Endothelial cell of umbilical vein (primary cell): ENCODE measurements at regions not wholly inside any gene's neighbourhood (a gene's known extent, or its start where the extent isn't known, plus 50 kb on each side); places are given as distances from the start of the nearest gene placed in this dataset.
"Not testable (repeated sequence)": the region's sequence is repeated elsewhere in the genome, so short reads cannot be mapped to it uniquely, and the experiment has no call there.

ENCODE experiments used
- BruUV-seq: library from RNA; stranded (reverse); fragments of 400-500 nt; replicated peaks from 2 replicates; lab custom pipeline; 2021; lab: Mats Ljungman, UMichigan
- CTCF ChIA-PET: fragments of 300-600, 350-600 bp; sonication (Branson Sonifier 250); formaldehyde crosslinking; loops from one replicate; lab custom pipeline; 2021; ENCODE audit warnings: antibody characterized with exemption, inconsistent platforms; lab: Charles Lee
- POLR2A ChIA-PET: fragments of 300-600, 350-600 bp; sonication (Branson Sonifier 250); formaldehyde crosslinking; loops from one replicate; lab custom pipeline; 2021; ENCODE audit warnings: antibody characterized with exemption, inconsistent platforms; lab: Charles Lee
- DNase-seq: peaks from one replicate; pipeline ENCODE4 v3.0.0-alpha.2; 2011; ENCODE audit warnings: low read depth, low spot score
- FAIRE-seq: peaks from 2 replicates; lab custom pipeline; 2011; peaks lifted over from hg19 to GRCh38; lab: Jason Lieb, UNC
- H2AFZ ChIP-seq: 2 replicates; pipeline ENCODE4 v1.6.0; 2012; ENCODE audit warnings: low read depth, low read length, control low read depth, inconsistent platforms
- H3K27ac ChIP-seq: 2 replicates; pipeline ENCODE4 v1.5.1; 2011; ENCODE audit warnings: low read depth, mild to moderate bottlenecking, control low read depth, low read length, moderate library complexity; ENCODE audit not compliant: insufficient read depth
- H3K27me3 ChIP-seq, 2 experiments: 2 replicates each; pipeline versions ENCODE4 v1.6.0 to v1.6.1; 2011; ENCODE audit warnings: low read length in 2 of 2, mixed read lengths in 1 of 2; ENCODE audit not compliant: control insufficient read depth in 2 of 2, insufficient read depth in 2 of 2
- H3K36me3 ChIP-seq, 2 experiments: 2 replicates in 1 of 2; 3 replicates in 1 of 2; pipeline ENCODE4 v1.5.1; 2011; ENCODE audit warnings: low read length in 2 of 2, mild to moderate bottlenecking in 1 of 2, moderate library complexity in 1 of 2; ENCODE audit not compliant: control insufficient read depth in 2 of 2, insufficient read depth in 2 of 2; ENCODE audit errors: extremely low read depth in 1 of 2
- H3K4me1 ChIP-seq: 3 replicates; pipeline ENCODE4 v1.5.1; 2011; ENCODE audit warnings: mild to moderate bottlenecking, low read length; ENCODE audit not compliant: control insufficient read depth, insufficient read depth; ENCODE audit errors: extremely low read depth
- H3K4me2 ChIP-seq: 2 replicates; pipeline ENCODE4 v1.6.1; 2011; ENCODE audit warnings: low read length, control low read depth, mixed read lengths; ENCODE audit not compliant: insufficient read depth
- H3K4me3 ChIP-seq, 3 experiments: fragments of 200-600 bp in 1 of 3; sonication (generic), shearing (Covaris generic) in 1 of 3; replicated peaks in 1 of 3; 2 replicates each; pipeline ENCODE4 v1.5.1; 2011 to 2016; ENCODE audit warnings: control low read depth in 3 of 3, low read length in 3 of 3, mild to moderate bottlenecking in 2 of 3, inconsistent platforms in 1 of 3, low read depth in 1 of 3, moderate library complexity in 1 of 3; ENCODE audit not compliant: insufficient read depth in 1 of 3
- H3K79me2 ChIP-seq: 2 replicates; pipeline ENCODE4 v1.6.0; 2012; ENCODE audit warnings: low read length, inconsistent platforms; ENCODE audit not compliant: control insufficient read depth, insufficient read depth
- H3K9ac ChIP-seq: replicated peaks from 2 replicates; pipeline ENCODE3; 2011; ENCODE audit warnings: low read length, control low read depth; ENCODE audit not compliant: insufficient read depth; ENCODE audit errors: extremely low read depth
- H3K9me1 ChIP-seq: replicated peaks from 3 replicates; pipeline ENCODE4 v1.6.0; 2011; ENCODE audit warnings: mild to moderate bottlenecking, low read length; ENCODE audit not compliant: control insufficient read depth, insufficient read depth; ENCODE audit errors: extremely low read depth
- H3K9me3 ChIP-seq: replicated peaks from 2 replicates; pipeline ENCODE4 v1.5.1; 2012; ENCODE audit warnings: low read length, inconsistent platforms; ENCODE audit not compliant: control insufficient read depth, insufficient read depth
- H4K20me1 ChIP-seq: replicated peaks from 2 replicates; pipeline ENCODE3; 2011; ENCODE audit warnings: mild to moderate bottlenecking, low read length; ENCODE audit not compliant: control insufficient read depth, insufficient read depth; ENCODE audit errors: extremely low read depth
- dilution Hi-C: fragments of 300-500 bp; cut with MboI; formaldehyde crosslinking; loops from one replicate; pipeline ENCODE4 v1.15.0; 2019; ENCODE audit warnings: low sequenced_read_pairs; ENCODE audit not compliant: extremely low pct_ligation_motif_present
- intact Hi-C: fragments of 100-400 bp; cut with micrococcal nuclease; formaldehyde crosslinking; loops from one replicate; pipeline ENCODE4 v1.10.0; 2022

GRCh38 chr22:11608486-11608885, 3919.5 kb upstream of the OR11H1 start:
- POLR2A ChIA-PET, H3K4me2 ChIP-seq, H3K36me3 ChIP-seq, H3K79me2 ChIP-seq, H3K27me3 ChIP-seq, BruUV-seq, H4K20me1 ChIP-seq, H3K9me1 ChIP-seq, intact Hi-C loops, H2AFZ ChIP-seq, CTCF ChIA-PET, dilution Hi-C loops, DNase-seq, H3K27ac ChIP-seq, H3K4me1 ChIP-seq, FAIRE-seq, H3K9ac ChIP-seq, H3K4me3 ChIP-seq: not testable (repeated sequence)
- H3K9me3 ChIP-seq: peaks cover 14% of the 10 kb centered on the region

- dilution Hi-C loops, H3K4me3 ChIP-seq, H3K27me3 ChIP-seq, H2AFZ ChIP-seq, H4K20me1 ChIP-seq, H3K79me2 ChIP-seq, H3K9ac ChIP-seq, H3K4me1 ChIP-seq, H3K36me3 ChIP-seq, DNase-seq, intact Hi-C loops, BruUV-seq, H3K4me2 ChIP-seq, POLR2A ChIA-PET, CTCF ChIA-PET, FAIRE-seq, H3K27ac ChIP-seq, H3K9me1 ChIP-seq: not testable (repeated sequence)
- H3K9me3 ChIP-seq: peaks cover 14% of the 10 kb centered on the region
These were observed 3918.8 kb upstream of the OR11H1 start for GRCh38 chr22:11609193-11609592.

GRCh38 chr22:11611280-11611679, 3916.7 kb upstream of the OR11H1 start:
- H3K27me3 ChIP-seq, H3K79me2 ChIP-seq, BruUV-seq, H3K4me2 ChIP-seq, dilution Hi-C loops, H2AFZ ChIP-seq, H3K27ac ChIP-seq, H3K36me3 ChIP-seq, H4K20me1 ChIP-seq, POLR2A ChIA-PET, H3K9me1 ChIP-seq, H3K9ac ChIP-seq, intact Hi-C loops, CTCF ChIA-PET, H3K4me1 ChIP-seq, H3K4me3 ChIP-seq, FAIRE-seq, DNase-seq: not testable (repeated sequence)
- H3K9me3 ChIP-seq: peaks cover 11% of the 10 kb centered on the region

- H3K27ac ChIP-seq, DNase-seq, H3K4me3 ChIP-seq, H3K36me3 ChIP-seq, H3K9ac ChIP-seq, dilution Hi-C loops, BruUV-seq, CTCF ChIA-PET, H2AFZ ChIP-seq, FAIRE-seq, POLR2A ChIA-PET, H3K9me3 ChIP-seq, H3K27me3 ChIP-seq, H3K79me2 ChIP-seq, H3K4me2 ChIP-seq, H3K9me1 ChIP-seq, H3K4me1 ChIP-seq, H4K20me1 ChIP-seq, intact Hi-C loops: not testable (repeated sequence)
These were observed 3916.1 kb upstream of the OR11H1 start for GRCh38 chr22:11611876-11612275.
